NCI-H345 treated with DMSO at 0.1 percent for 48 hours (cell line): ENCODE measurements at regions not wholly inside any gene's neighbourhood (a gene's known extent, or its start where the extent isn't known, plus 50 kb on each side); places are given as distances from the start of the nearest gene placed in this dataset.

ENCODE experiments used
- DNase-seq: peaks from one replicate; lab custom pipeline; 2025; ENCODE audit not compliant: unreplicated experiment; lab: John Stamatoyannopoulos, UW

- DNase-seq: no peak
Measured at GRCh38 chr19:27654266-27654990, 1558.5 kb downstream of the UQCRFS1 start.

GRCh38 chr19:27652796-27653195, 1560.2 kb downstream of the UQCRFS1 start:
- no peak for DNase-seq

GRCh38 chr19:27652281-27652680, 1560.7 kb downstream of the UQCRFS1 start:
- DNase-seq: no peak

GRCh38 chr19:27647423-27647822, 1565.5 kb downstream of the UQCRFS1 start:
- no peak for DNase-seq

GRCh38 chr19:27635401-27635800, 1577.5 kb downstream of the UQCRFS1 start:
- DNase-seq: no peak

GRCh38 chr19:27618006-27618405, 1594.9 kb downstream of the UQCRFS1 start:
- no peak for DNase-seq

GRCh38 chr19:27580906-27581305, 1632.0 kb downstream of the UQCRFS1 start:
- no peak for DNase-seq
